HG02840 (cell line): ENCODE measurements at regions not wholly inside any gene's neighbourhood (a gene's known extent, or its start where the extent isn't known, plus 50 kb on each side); places are given as distances from the start of the nearest gene placed in this dataset.

ENCODE experiments used
- ATAC-seq: cut with Tn5 transposase; IDR thresholded peaks from one replicate; pipeline ENCODE4 v1.9.1; 2021; ENCODE audit warnings: mild to moderate bottlenecking, moderate library complexity, moderate number of reproducible peaks; ENCODE audit not compliant: unreplicated experiment, low FRiP score

DNA sequence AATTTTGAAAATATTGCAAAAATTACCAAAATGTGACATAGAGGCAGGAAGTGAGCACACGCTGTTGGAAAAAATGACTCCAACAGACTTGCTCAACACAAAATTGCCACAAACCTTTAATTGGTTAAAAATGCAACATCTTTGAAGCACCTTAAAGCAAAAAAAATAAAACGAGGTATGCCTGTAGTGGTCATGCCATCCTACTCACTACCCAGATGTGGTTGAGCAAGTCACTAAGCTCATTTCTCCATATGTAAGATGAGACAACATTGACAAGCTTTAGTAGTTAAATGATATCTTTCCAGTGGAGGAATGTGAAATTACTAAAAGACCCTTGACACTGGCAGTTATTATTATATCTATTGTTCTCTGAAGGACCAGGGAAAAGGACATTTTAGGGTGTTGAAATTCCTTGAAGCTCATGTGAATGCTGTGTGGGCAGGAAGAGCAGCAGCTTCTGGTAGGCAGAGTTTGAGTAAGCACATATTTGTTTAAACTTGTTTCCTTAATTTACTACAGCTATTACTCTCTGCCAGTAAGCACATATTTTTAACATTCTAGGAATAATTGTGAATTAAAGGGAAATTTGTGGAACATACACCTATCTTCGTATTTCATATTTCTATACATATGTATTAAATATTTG is 131.6 kb upstream of the P2RY1 start:
- ATAC-seq, result no peak

DNA sequence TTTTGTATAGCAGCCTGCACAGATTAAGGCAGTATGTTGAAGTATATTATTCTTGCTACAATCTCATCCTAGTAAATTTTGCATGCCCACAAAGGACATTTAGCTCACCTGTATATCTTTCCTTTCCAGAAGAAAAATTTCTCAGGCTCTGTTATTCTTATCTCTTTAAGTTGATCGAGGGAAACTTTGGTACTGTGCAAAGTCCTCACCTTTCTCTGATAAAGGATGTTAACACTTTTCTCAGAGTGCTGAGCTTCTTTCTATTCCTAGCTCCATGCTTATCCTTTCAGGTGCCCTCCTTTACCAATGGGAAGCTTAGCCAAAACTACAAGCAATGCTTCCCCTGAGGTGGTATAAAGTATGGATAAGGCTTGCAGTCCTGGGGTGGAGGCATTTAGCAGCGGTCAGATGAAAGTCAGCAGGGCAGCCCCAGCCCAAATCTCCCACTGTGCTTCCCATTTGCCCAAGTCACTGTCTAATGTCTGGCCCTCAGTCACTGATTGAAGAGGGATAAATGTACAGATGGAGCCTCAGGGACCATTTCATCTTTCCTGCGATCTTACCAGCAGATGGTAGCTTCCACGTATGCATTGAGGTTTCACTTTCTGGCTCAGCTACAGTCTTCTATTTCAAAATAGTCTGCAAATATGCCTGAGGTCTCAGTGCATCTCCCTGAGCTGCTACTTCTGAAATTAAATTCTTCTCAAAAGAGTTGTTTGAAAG is 127.8 kb upstream of the P2RY1 start:
- no peak for ATAC-seq

DNA sequence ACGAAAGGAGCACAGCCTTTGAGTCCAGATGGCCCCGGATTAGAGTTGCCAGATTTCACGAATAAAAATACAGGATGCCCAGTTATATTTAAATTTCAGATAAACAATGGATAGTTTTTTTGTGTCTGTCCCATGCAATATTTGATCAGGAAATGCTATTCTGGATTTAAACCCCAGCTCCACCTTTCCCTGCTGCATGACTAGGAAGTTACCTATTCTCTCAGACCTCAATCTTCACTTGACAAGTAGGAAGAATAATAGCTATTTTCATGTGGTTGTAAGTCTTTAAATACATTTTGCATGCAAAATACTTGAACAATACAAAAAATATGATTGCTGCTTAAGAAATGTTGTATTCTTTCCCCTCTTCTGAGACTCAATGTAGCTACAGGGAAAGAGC is 125.3 kb upstream of the P2RY1 start:
- ATAC-seq, result no peak

DNA sequence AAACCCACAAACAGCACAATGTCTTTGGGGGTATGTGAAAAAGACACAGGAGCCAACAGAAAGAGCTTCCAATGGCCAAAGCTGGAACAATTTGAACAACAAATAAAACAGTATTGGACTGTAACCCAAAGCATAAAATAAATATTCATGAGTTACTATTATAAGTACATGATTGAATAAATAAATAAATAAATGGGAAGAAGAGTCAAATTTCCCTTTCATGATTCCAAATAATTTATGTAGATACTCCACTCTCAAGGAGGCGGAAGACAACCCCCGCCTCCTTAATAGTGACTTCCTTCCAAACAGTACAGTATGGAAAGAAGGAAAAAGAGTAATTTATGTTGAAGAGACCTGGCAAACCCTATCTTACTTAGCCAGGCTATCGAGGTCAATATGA is 124.4 kb upstream of the P2RY1 start:
- no peak for ATAC-seq

DNA sequence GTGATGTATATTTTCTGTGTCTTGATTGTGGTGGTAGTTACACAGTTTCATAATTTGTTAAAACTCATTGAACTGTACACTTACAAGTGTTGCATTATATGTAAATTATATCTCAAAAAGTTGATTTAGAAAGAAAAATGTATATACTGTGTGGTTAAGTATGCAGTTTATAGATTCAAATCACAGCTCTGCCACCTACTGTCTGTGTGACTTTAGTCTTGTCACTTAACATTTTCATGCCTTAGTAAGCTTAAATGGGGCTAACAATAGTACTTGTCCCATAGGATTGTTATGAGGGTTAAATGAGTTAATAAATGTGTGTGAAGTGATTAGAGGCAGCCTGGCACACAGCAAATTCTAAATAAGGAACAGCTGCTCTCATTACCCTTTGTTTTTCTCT is 120.9 kb upstream of the P2RY1 start:
- no peak for ATAC-seq

DNA sequence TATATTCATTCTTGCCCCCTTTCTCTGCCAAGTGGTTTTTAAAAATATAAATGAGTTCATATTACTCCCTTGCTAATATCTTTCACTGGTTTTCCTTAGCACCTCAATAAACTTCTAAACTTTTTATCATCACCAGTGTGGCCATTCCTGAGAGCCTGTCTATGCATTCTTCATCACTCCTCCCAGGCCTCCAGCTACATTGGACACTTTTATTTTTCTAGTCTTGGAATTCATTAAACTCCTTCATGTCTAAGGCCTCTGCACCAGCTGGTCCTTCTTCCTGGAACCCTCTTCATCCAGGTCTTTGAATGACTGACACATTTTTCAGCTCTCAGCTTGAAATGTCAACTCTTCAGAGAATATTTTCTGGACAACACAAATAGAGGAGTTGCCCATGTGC is 120.4 kb upstream of the P2RY1 start:
- no peak for ATAC-seq

DNA sequence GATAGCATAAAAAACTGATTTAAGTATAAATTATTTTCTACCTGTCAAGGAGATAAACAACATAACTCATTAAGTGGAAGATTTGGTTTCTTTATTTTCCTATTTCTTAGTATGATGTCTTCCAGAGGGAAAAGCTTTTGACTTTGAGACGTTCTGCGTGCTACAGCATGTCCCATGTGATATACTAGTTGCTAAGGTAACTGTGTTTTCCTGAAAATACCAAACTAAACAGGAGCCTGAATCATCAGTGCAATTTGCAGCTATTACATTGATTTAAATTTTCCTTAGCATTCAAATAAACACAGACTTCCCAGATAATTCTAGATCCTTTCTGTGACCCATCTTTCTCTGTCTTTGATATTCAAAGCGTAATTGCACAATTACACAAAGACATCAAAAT is 117.7 kb upstream of the P2RY1 start:
- ATAC-seq, result no peak

DNA sequence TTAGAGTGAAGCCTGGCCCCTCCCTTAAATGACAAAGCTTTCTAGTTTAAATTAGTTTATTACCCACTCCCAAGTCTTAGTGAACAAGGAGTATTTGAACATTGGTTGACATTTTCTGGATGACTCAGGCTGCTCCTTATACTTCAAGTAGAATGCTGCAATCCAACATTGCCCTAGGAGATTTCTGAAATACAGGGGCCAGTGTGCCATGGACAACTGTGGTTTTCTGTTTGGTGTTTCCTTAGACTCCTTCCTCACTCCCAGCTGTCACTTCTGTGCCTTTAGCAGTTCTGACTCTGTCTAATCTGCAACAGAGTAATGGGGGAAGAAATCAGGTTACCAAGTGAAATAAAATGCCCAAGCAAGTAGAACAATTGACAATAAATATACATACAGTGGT is 116.1 kb upstream of the P2RY1 start:
- no peak for ATAC-seq

DNA sequence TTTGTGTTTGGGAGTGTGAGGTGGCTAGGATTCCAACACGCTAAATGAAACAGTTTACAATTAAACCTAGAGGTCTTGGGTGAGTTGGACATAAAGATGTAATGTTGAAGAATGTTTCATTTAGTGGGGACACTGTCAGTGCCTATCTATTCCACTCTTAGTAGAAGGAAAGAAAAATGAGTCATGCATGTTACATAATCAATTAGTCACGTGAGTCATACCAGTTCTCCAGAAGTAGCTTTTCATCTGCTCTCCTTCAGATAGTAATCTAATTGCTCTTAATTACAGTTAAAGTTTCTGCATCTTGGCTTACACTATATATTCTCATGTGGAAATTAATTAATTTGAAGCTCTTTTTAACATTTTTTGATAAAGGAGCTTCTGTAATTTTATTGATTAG is 115.7 kb upstream of the P2RY1 start:
- ATAC-seq, result no peak

DNA sequence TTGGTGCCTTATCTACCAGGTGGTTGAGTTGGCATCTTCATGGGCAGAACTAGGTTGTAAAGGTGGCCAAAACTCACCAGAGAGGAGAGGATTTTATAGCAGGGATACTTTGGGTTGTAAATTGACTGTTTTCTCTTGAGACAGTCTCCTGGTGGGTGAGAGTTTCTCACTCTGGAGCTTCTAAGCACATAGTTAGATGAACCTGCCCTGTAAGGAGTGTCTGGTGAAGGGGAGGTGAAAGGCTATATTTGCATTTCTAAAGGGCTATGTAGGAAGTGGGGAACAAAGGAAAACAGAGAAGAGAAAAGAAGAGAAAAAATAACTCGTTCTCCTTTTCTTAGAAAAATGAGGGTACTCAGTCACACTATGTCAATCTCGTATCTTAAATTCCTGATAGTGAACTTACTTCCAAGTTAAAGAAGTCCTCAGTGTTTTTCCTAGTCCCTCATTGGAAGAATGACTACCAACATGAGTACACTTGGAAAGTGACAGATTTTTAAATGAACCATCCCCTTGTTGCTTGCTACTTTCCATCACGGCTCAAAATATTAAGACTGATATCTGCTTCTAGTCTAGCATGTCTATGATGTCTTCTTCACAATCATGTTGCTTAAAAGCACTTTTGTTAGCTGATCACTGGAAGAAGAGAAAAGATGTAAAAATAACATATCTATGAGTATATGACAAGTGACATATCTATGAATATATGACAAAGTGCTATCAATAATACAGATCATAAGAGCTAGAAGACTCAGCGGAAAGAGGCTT is 113.8 kb upstream of the P2RY1 start:
- ATAC-seq, result no peak

DNA sequence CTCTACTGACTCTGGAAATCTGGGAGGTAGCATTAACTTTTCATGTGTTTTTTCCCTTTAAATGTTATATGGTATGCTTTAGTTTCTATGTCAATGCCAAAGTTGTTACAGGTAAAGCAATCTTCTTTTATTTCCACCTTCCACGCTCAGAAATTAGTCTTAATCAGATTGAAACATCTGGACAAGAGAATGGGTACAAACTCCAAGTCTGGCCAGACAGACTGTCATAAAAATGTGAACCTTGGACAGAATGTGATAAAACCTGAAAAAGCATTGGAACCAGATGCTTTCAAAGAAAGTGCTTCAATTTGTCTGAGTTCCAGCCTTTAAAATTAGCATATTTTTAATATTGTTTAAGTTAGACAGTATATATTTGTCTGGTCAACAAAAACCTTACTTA is 110.7 kb upstream of the P2RY1 start:
- no peak for ATAC-seq

DNA sequence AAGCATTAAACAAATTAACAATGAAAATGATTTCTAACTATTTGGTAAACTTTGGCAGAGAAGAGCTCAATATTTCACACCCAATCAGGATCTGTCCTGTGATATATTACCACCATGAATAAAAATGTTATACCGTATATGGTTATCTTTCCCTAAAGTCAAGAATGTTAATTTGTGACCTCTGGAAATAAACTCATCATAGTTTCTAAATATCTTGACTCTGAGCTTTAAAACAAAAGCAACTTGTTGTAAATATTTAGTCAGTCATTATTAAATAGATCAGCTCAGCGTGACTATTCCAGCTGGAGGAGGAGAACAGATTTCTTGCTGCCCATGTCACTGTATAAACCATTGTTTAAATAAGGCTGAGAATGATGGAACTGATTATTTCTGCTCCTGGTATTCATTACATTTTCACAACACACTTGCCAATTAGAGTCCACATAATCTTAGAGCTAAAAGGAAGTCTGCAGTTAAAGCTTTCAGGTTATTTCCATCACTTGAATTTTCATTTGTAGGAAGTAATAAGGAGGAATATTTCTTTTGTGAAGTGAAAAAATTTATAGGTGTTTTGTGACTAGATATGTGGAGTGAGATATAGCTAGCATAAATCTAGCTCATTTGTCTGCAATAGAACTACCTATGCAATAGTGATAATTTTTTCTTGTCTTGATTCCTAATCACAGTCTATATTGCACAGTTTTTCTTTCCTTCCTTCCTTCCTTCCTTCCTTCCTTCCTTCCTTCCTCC is 106.5 kb upstream of the P2RY1 start:
- no peak for ATAC-seq

DNA sequence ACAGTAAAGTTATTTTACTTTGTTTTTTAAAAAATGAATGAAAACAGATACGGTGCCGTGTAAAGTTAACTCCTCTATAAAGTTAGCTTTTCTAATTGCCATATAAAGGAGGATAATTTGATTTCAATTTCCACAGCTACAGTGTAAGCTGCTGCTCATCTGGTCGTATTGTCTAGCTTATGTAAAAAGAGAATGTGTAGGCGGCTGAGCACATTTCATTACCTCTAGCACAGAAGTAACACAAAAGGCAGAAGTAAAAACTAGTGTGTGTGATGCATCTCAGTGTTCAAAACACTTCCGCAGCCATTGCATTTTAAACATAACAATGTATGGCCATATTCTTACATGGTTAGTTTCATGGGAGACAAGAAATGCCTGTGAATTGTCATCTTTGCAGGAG is 105.0 kb upstream of the P2RY1 start:
- no peak for ATAC-seq

DNA sequence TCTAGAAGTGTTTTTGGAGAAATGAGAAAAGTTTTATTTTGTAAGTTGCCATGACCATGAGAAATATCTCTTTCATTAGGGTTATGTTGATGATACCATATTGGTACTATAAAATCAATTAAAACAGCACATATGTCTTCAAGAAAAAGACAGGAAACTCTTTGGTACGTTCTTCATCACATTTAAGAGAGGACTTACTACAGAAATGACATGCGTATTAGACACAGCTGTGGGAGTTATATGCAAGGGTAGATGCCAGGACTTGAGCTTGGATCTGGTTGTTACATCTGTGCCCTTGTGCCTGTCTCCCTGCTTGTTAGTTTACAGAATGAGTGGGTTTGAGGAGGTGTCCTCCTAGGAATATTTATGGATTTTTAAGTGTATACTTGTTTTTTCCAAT is 103.4 kb upstream of the P2RY1 start:
- ATAC-seq, result no peak

DNA sequence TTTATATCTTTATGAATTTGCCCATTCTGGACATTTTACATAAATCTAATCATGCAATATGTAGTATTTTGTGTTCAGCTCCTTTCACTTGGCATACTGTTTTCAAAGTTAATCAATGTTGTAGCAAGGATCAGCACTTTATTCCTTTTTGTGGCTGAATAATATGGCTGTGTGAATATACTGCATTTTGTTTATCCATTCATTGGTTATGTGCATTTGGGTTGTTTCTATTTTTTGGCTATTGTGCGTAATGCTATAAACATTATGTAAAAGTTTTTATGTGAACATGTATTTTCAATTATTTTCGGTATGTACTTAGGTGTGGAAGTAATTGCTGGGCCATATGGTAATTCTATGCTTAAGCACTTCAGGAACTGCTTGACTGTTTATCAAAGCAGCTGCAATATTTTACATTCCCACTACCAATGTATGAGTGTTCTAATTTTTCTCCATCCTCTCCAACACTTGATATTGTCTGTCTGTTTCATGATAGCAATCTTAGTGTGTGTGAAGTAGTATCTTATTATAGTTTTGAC is 101.3 kb upstream of the P2RY1 start:
- no peak for ATAC-seq

DNA sequence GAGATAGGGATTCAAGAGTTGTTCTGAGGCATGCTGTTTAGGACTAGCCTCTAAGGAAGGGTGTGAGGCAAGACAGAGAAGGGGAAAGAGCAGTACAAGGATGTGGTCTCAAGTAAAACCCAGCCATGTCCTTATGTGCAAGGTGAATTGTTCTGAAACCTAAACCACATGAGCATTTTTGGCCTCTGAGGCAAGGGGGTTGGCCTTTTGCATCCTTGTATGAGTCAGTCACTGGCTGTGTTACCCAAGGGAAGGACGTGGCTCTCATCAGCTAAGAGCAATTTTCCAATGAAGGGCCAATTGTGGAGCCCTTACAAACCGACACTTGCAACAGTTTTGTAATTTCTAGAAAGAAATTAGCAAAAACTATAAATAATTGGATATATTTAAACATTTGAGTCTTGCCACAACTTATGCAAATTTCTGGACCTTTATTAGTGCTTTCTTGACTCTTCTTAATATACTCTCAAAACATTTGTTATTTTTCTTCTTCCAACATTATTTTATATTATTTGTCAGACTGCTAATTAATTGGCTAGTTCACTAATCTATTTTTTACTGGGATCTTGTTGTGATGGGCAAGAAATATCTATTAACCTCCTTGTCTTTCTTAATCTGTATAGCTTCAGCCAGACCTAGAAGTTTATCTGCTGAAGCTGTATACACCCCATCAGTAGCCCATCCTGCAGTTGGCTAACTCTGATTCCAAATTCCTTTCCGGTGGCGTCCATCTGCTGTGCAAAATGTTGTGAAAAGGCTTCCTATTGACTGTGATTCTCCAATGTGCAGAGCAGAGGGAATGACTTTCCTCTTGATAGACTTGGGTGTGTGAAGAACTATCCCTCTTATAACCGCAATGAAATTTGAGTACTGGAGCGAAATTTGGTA is 97.7 kb upstream of the P2RY1 start:
- peak; percentile 99 for ATAC-seq

DNA sequence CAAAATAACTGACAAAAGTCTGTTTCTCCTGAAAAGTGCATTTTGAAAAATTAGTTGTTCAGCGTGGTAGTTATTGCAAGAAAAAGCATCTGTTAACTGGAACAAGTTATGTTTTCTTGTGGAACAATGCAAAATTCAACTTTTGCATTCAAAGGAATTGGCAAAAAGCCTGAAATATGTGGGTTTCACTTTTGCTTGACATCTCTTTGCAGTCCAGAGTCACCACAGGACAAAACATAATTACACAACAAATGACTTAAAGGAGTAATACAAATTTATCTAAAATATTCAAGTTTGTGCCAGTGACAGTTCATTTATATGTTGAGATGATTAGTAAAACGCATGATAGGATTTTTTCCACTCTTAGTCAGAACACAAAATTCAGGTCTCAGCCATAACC is 96.3 kb upstream of the P2RY1 start:
- no peak for ATAC-seq

DNA sequence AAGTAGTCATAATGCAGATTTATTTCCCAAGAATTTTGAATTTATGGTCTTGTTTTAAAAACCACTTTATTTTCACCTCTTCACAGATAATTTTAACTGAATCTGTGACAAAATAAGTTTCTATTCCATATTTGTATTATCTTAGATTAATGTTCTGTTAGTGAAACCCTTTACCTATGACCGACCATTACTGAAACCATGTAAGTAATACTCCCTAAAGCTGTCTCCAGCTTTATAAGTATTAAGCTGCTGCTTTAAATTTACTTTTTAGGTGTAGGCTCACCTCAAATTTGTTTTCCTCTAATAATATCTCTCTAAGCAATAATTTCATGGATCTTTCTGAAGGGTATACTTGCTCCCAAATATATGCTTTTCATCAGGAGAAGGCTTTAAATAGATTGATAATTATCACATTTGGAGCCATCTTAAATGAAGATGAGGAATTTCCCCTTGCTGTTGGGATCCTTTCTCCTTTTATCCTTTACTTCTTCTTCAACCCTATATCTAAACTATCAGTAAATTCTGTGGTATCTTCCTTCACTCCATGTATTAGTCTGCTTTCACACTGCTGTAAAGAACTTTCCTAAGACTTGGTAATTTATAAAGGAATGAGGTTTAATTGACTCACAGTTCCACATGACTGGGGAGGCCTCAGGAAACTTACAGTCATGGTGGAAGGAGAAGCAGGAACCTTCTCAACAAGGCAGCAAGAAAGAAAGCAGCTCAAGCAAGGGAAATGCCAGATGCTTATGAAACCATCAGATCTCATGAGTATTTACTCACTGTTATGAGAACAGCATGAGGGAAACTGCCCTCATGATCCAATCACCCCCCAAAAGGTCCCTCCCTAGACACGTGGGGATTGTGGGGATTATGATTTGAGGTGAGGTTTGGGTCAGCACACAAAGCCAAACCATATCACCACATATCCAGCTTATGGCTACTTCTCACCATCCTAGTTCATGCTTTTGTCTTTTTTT is 92.3 kb upstream of the P2RY1 start:
- no peak for ATAC-seq

DNA sequence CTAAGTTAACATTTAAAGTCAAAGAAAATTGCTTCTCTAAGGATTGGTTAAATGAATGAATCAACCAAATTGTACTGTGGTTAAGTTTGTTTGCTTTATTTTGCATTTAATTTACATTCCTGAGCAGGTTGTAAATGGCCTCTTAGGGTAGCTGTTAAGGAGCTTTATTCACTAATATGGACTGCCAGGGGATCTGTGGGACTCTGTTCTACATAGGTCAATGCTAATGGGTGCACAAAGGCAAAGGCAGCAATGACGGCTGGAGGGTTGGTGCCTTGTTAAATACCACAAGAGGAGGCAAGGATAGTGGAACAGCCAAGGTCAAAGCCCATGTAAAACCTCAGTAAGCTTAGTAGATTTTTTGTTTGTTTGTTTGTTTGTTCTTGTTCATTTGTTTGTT is 89.3 kb upstream of the P2RY1 start:
- no peak for ATAC-seq
